HFF-Myc (cell line): ENCODE measurements at regions not wholly inside any gene's neighbourhood (a gene's known extent, or its start where the extent isn't known, plus 50 kb on each side); places are given as distances from the start of the nearest gene placed in this dataset.

Experiments used
- DNase-seq: peaks from one replicate; pipeline ENCODE4 v3.0.0-alpha.2; 2011; ENCODE audit warnings: low read depth; ENCODE audit errors: extremely low read depth
- H3K4me3 ChIP-seq: replicated peaks from 2 replicates; pipeline ENCODE4 v1.5.1; 2011; ENCODE audit warnings: low read depth, mild to moderate bottlenecking, control low read depth, low read length
- CTCF ChIP-seq: IDR thresholded peaks from 2 replicates; pipeline ENCODE4 v1.5.1; 2012; ENCODE audit warnings: mild to moderate bottlenecking, low read depth, low read length, control low read depth; ENCODE audit errors: missing control alignments

GRCh38 chr2:122868646-122869275 is 1113.3 kb downstream of the TSN start:
- DNase-seq = no peak
- H3K4me3 ChIP-seq = no peak overlapping the region
- no peak for TF ChIP-seq CTCF

- H3K4me3 ChIP-seq = no peak overlapping the region
- no peak for DNase-seq
- no peak for TF ChIP-seq CTCF
Measured at GRCh38 chr2:122873951-122874350, 1118.5 kb downstream of the TSN start.

GRCh38 chr2:122875091-122875865 is 1119.8 kb downstream of the TSN start:
- TF ChIP-seq CTCF = no peak
- no peak overlapping the region for H3K4me3 ChIP-seq
- no peak for DNase-seq

- DNase-seq = no peak
- TF ChIP-seq CTCF = no peak
- no peak overlapping the region for H3K4me3 ChIP-seq
Measured at GRCh38 chr2:122883849-122884248, 1128.4 kb downstream of the TSN start.

GRCh38 chr2:122884889-122885288 is 1129.4 kb downstream of the TSN start:
- DNase-seq = no peak
- no peak for TF ChIP-seq CTCF
- no peak overlapping the region for H3K4me3 ChIP-seq

GRCh38 chr2:122885436-122885835 is 1130.0 kb downstream of the TSN start:
- TF ChIP-seq CTCF = no peak
- no peak for DNase-seq
- H3K4me3 ChIP-seq = no peak overlapping the region
